Spleen (tissue), 7 donors: ENCODE measurements at regions not wholly inside any gene's neighbourhood (a gene's known extent, or its start where the extent isn't known, plus 50 kb on each side); places are given as distances from the start of the nearest gene placed in this dataset.

Experiments used
- CTCF ChIP-seq, 11 experiments: fragments of 200-600 bp in 7 of 11; fragments of 450-650 bp in 4 of 11; sonication (generic) in 4 of 11; IDR thresholded peaks in 8 of 11; conservative IDR thresholded peaks in 3 of 11; 1 replicate in 7 of 11; 2 replicates in 4 of 11; pipeline versions ENCODE4 v1.4.0 to v1.8.0; 2016 to 2021; ENCODE audit warnings: antibody characterized with exemption in 11 of 11, inconsistent platforms in 4 of 11, mild to moderate bottlenecking in 1 of 11
- POLR2A ChIP-seq, 3 donors: fragments of 450-650 bp; IDR thresholded peaks; one replicate each; pipeline ENCODE4 v1.5.1; 2017; ENCODE audit warnings: antibody characterized with exemption in 3 of 3, mild to moderate bottlenecking in 1 of 3
- POLR2AphosphoS5 ChIP-seq, 3 donors: sonication (generic); formaldehyde crosslinking; IDR thresholded peaks; one replicate each; pipeline ENCODE4 v1.5.1; 2017; ENCODE audit warnings: antibody characterized with exemption in 3 of 3
- donor health status: DM: no; HTN: no; CAD: no; lungs with moderate emphysema.
- donor health status: DM: no; HTN: no; CAD: no.
- donor health status: DM: no; HTN: no; CAD: no.

- no peak for TF ChIP-seq CTCF (IDR thresholded peaks at IDR 0.05 in 8 of 11, conservative IDR thresholded peaks at IDR 0.05 in 3 of 11)
- TF ChIP-seq POLR2A (IDR thresholded peaks at IDR 0.05): no peak
- TF ChIP-seq POLR2AphosphoS5 (IDR thresholded peaks at IDR 0.05): no peak
These were observed 878.9 kb downstream of the TYW1 start for GRCh38 chr7:67875558-67875957.
